ENCODE measurements at regions not wholly inside any gene's neighbourhood (a gene's known extent, or its start where the extent isn't known, plus 50 kb on each side); places are given as distances from the start of the nearest gene placed in this dataset.
"Not testable (repeated sequence)": the region's sequence is repeated elsewhere in the genome, so short reads cannot be mapped to it uniquely, and the experiment has no call there.

- peaks cover 29 to 36% of the 10 kb centered on the region in 2 donors for H3K4me1 ChIP-seq
- intact Hi-C loops (cut with DNase I), result no loop called here
- H3K27me3 ChIP-seq, result no peaks in the 10 kb centered on the region
- WGBS, 2 donors, result 14 to 39% methylated on average over 2 of the region's 2 CpGs
- no peaks in the 10 kb centered on the region for H3K9me3 ChIP-seq
- no peaks in the 10 kb centered on the region for H3K36me3 ChIP-seq
- H3K4me3 ChIP-seq (replicated peaks in 1 of 3), result no peak overlapping the region
- no peak for TF ChIP-seq POLR2A (IDR thresholded peaks at IDR 0.05)
- no peak for TF ChIP-seq CTCF (IDR thresholded peaks at IDR 0.05)
- DNase-seq, result peak; percentile 86 to 89
- H3K27ac ChIP-seq, result peak overlapping the region; percentile 82 to 94 (median 89)
Measured at GRCh38 chr22:27107824-27108223, 450.4 kb downstream of the MIAT start.

GRCh38 chr22:27108425-27109114 lies 451.2 kb downstream of the MIAT start:
- peak; percentile 92 for DNase-seq
- Histone ChIP-seq H3K9me3 (no peaks in the 10 kb centered on the region), H3K4me1 (peaks cover 31 to 43% of the 10 kb centered on the region in 2 donors), H3K4me3 (replicated peaks in 1 of 3) (no peak overlapping the region), H3K36me3 (no peaks in the 10 kb centered on the region), H3K27me3 (no peaks in the 10 kb centered on the region), H3K27ac (peak overlapping the region; percentile 82 to 94 (median 89))
- TF ChIP-seq CTCF (IDR thresholded peaks at IDR 0.05), result no peak
- no peak for TF ChIP-seq POLR2A (IDR thresholded peaks at IDR 0.05)
- intact Hi-C loops (cut with DNase I), result no loop called here
- WGBS, 2 donors, result 12 to 17% methylated on average over 17 to 20 of the region's 20 CpGs

- intact Hi-C loops (cut with DNase I); H3K36me3 ChIP-seq; DNase-seq; H3K4me3 ChIP-seq (replicated peaks in 1 of 3); H3K27me3 ChIP-seq; H3K9me3 ChIP-seq: not testable (repeated sequence)
- peak overlapping the region in 2 of 3 donors; percentile 82 to 89 for H3K27ac ChIP-seq
- WGBS, 2 donors, result 73 to 79% methylated on average over 2 of the region's 2 CpGs
- peaks cover 31 to 43% of the 10 kb centered on the region in 2 donors for H3K4me1 ChIP-seq
Measured at GRCh38 chr22:27109406-27109805, 452.0 kb downstream of the MIAT start.

GRCh38 chr22:27110665-27111451 lies 453.5 kb downstream of the MIAT start:
- no peak overlapping the region for H3K4me3 ChIP-seq (replicated peaks in 1 of 3)
- H3K9me3 ChIP-seq, result no peaks in the 10 kb centered on the region
- no peak for DNase-seq
- no peaks in the 10 kb centered on the region for H3K27me3 ChIP-seq
- intact Hi-C loops (cut with DNase I), result no loop called here
- H3K27ac ChIP-seq, result no peak overlapping the region
- TF ChIP-seq CTCF (IDR thresholded peaks at IDR 0.05), result no peak
- TF ChIP-seq POLR2A (IDR thresholded peaks at IDR 0.05), result no peak
- H3K36me3 ChIP-seq, result no peaks in the 10 kb centered on the region
- peaks cover 31 to 41% of the 10 kb centered on the region in 2 donors for H3K4me1 ChIP-seq
- 44 to 57% methylated on average over 7 to 9 of the region's 12 CpGs for WGBS, 2 donors

GRCh38 chr22:27111796-27112672 lies 454.6 kb downstream of the MIAT start:
- Histone ChIP-seq H3K36me3 (no peaks in the 10 kb centered on the region), H3K4me3 (replicated peaks in 1 of 3) (no peak overlapping the region), H3K9me3 (no peaks in the 10 kb centered on the region), H3K27ac (peak overlapping the region in 1 of 3 donors; percentile 76), H3K4me1 (peaks cover 30 to 39% of the 10 kb centered on the region in 2 donors), H3K27me3 (no peaks in the 10 kb centered on the region)
- no peak for DNase-seq
- WGBS, 2 donors, result 68 to 69% methylated on average over 7 of the region's 7 CpGs
- intact Hi-C loops (cut with DNase I), result no loop called here
- TF ChIP-seq CTCF (IDR thresholded peaks at IDR 0.05) (no peak), POLR2A (IDR thresholded peaks at IDR 0.05) (no peak)
